OCI-LY3 (cell line): ENCODE measurements at regions not wholly inside any gene's neighbourhood (a gene's known extent, or its start where the extent isn't known, plus 50 kb on each side); places are given as distances from the start of the nearest gene placed in this dataset.
"Not testable (repeated sequence)": the region's sequence is repeated elsewhere in the genome, so short reads cannot be mapped to it uniquely, and the experiment has no call there.

Experiments
- EZH2phosphoT487 ChIP-seq: fragments of 200-600 bp; shearing (Covaris generic); IDR thresholded peaks from 2 replicates; pipeline ENCODE4 v1.6.1; 2018; ENCODE audit warnings: antibody characterized with exemption, mixed run types, low read depth
- TF ChIP-seq, protein P1 (sequence below): fragments of 200-600, 300-600 bp; sonication (generic); IDR thresholded peaks from 2 replicates; pipeline ENCODE4 v1.5.1; 2014; ENCODE audit warnings: antibody characterized with exemption, low read length, low read depth

DNA sequence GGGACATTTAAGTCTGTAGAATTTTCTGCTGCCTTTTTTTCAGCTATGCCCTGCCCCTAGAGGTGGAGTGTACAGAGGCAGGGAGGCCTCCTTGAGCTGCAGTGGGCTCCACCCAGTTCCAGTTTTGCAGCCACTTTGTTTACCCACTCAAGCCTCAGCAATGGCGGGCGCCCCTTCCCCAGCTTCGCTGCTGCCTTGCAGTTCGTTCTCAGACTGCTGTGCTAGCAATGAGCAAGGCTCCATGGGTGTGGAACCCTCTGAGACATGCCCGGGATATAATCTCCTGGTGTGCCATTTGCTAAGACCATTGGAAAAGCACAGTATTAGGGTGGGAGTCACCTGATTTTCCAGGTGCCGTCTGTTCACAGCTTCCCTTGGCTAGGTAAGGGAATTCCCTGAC, 68.0 kb upstream of the SEMA3E start:
- not testable (repeated sequence) for TF ChIP-seq EZH2phosphoT487
- TF ChIP-seq, protein P1, sequence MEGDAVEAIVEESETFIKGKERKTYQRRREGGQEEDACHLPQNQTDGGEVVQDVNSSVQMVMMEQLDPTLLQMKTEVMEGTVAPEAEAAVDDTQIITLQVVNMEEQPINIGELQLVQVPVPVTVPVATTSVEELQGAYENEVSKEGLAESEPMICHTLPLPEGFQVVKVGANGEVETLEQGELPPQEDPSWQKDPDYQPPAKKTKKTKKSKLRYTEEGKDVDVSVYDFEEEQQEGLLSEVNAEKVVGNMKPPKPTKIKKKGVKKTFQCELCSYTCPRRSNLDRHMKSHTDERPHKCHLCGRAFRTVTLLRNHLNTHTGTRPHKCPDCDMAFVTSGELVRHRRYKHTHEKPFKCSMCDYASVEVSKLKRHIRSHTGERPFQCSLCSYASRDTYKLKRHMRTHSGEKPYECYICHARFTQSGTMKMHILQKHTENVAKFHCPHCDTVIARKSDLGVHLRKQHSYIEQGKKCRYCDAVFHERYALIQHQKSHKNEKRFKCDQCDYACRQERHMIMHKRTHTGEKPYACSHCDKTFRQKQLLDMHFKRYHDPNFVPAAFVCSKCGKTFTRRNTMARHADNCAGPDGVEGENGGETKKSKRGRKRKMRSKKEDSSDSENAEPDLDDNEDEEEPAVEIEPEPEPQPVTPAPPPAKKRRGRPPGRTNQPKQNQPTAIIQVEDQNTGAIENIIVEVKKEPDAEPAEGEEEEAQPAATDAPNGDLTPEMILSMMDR, result not testable (repeated sequence)
